ENCODE measurements at regions not wholly inside any gene's neighbourhood (a gene's known extent, or its start where the extent isn't known, plus 50 kb on each side); places are given as distances from the start of the nearest gene placed in this dataset.

GRCh38 chr11:86889001-86889341, 66.2 kb downstream of the FZD4 start:
- Mint-ChIP-seq H3K9me3 (peaks cover 50% of the 10 kb centered on the region), H3K36me3 (ENCODE audit: low read depth) (peaks cover 79% of the 10 kb centered on the region), H3K27me3 (ENCODE audit: low read depth, poor library complexity) (peaks cover 19% of the 10 kb centered on the region), H3K27ac (peak overlapping the region; percentile 48), H3K4me1 (peaks cover 15% of the 10 kb centered on the region), H3K4me3 (no peak overlapping the region)
- no peak for TF ChIP-seq CTCF (IDR thresholded peaks at IDR 0.05)
- no peak for DNase-seq

- H3K27ac Mint-ChIP-seq = peak overlapping the region; percentile 90
- peaks cover 61% of the 10 kb centered on the region for H3K36me3 Mint-ChIP-seq (ENCODE audit: low read depth)
- peaks cover 37% of the 10 kb centered on the region for H3K9me3 Mint-ChIP-seq
- no peak for TF ChIP-seq CTCF (IDR thresholded peaks at IDR 0.05)
- H3K27me3 Mint-ChIP-seq (ENCODE audit: low read depth, poor library complexity) = peaks cover 9% of the 10 kb centered on the region
- no peak overlapping the region for H3K4me3 Mint-ChIP-seq
- DNase-seq = no peak
- peaks cover 15% of the 10 kb centered on the region for H3K4me1 Mint-ChIP-seq
Measured at GRCh38 chr11:86891036-86891435, 64.2 kb downstream of the FZD4 start.

- H3K4me1 Mint-ChIP-seq = peaks cover 15% of the 10 kb centered on the region
- no peak for TF ChIP-seq CTCF (IDR thresholded peaks at IDR 0.05)
- no peak overlapping the region for H3K27ac Mint-ChIP-seq
- DNase-seq = no peak
- H3K27me3 Mint-ChIP-seq (ENCODE audit: low read depth, poor library complexity) = peaks cover 12% of the 10 kb centered on the region
- H3K4me3 Mint-ChIP-seq = no peak overlapping the region
- H3K36me3 Mint-ChIP-seq (ENCODE audit: low read depth) = peaks cover 42% of the 10 kb centered on the region
- peaks cover 23% of the 10 kb centered on the region for H3K9me3 Mint-ChIP-seq
Measured at GRCh38 chr11:86893235-86893634, 62.0 kb downstream of the FZD4 start.
